ENCODE measurements at regions not wholly inside any gene's neighbourhood (a gene's known extent, or its start where the extent isn't known, plus 50 kb on each side); places are given as distances from the start of the nearest gene placed in this dataset.

GRCh38 chr5:89443508-89443907, 560.5 kb upstream of the MEF2C start:
- DNase-seq (no peak), ATAC-seq (no peak)
- Mint-ChIP-seq H3K9me3 (no peaks in the 10 kb centered on the region), H3K4me1 (no peaks in the 10 kb centered on the region), H3K27me3 (no peaks in the 10 kb centered on the region), H3K27ac (no peak overlapping the region), H3K4me3 (no peak overlapping the region)

GRCh38 chr5:89441965-89442364, 559.0 kb upstream of the MEF2C start:
- no peak overlapping the region for H3K27ac Mint-ChIP-seq
- H3K4me3 Mint-ChIP-seq, result no peak overlapping the region
- no peaks in the 10 kb centered on the region for H3K27me3 Mint-ChIP-seq
- H3K9me3 Mint-ChIP-seq, result no peaks in the 10 kb centered on the region
- DNase-seq, result no peak
- no peaks in the 10 kb centered on the region for H3K4me1 Mint-ChIP-seq
- ATAC-seq, result no peak

GRCh38 chr5:89440670-89441069, 557.7 kb upstream of the MEF2C start:
- no peak for ATAC-seq

GRCh38 chr5:89437450-89438435, 554.8 kb upstream of the MEF2C start:
- DNase-seq (no peak), ATAC-seq (no peak)
- Mint-ChIP-seq H3K4me3 (no peak overlapping the region), H3K27ac (no peak overlapping the region), H3K4me1 (no peaks in the 10 kb centered on the region), H3K9me3 (no peaks in the 10 kb centered on the region), H3K27me3 (no peaks in the 10 kb centered on the region)

More at GRCh38 chr5:89440670-89441069, 557.7 kb upstream of the MEF2C start:
- Mint-ChIP-seq H3K4me1 (no peaks in the 10 kb centered on the region), H3K27me3 (no peaks in the 10 kb centered on the region), H3K4me3 (no peak overlapping the region), H3K27ac (no peak overlapping the region), H3K9me3 (no peaks in the 10 kb centered on the region)
- DNase-seq, result no peak

GRCh38 chr5:89436464-89436863, 553.5 kb upstream of the MEF2C start:
- H3K4me3 Mint-ChIP-seq, result no peak overlapping the region
- ATAC-seq, result no peak
- no peak overlapping the region for H3K27ac Mint-ChIP-seq
- no peak for DNase-seq
- H3K9me3 Mint-ChIP-seq, result no peaks in the 10 kb centered on the region
- H3K4me1 Mint-ChIP-seq, result no peaks in the 10 kb centered on the region
- no peaks in the 10 kb centered on the region for H3K27me3 Mint-ChIP-seq

- no peaks in the 10 kb centered on the region for H3K4me1 Mint-ChIP-seq
- no peak overlapping the region for H3K27ac Mint-ChIP-seq
Observed at GRCh38 chr5:89435347-89435746, 552.4 kb upstream of the MEF2C start.

GRCh38 chr5:89428624-89429023, 545.6 kb upstream of the MEF2C start:
- ATAC-seq (no peak), DNase-seq (no peak)
- Mint-ChIP-seq H3K4me3 (no peak overlapping the region), H3K9me3 (peaks cover 0 to 2% of the 10 kb centered on the region in 2 donors), H3K27me3 (no peaks in the 10 kb centered on the region), H3K4me1 (no peaks in the 10 kb centered on the region), H3K27ac (no peak overlapping the region)

More at GRCh38 chr5:89435347-89435746, 552.4 kb upstream of the MEF2C start:
- Mint-ChIP-seq H3K4me3 (no peak overlapping the region), H3K9me3 (no peaks in the 10 kb centered on the region), H3K27me3 (no peaks in the 10 kb centered on the region)
- DNase-seq (no peak), ATAC-seq (no peak)

- H3K27me3 Mint-ChIP-seq, result no peaks in the 10 kb centered on the region
- H3K27ac Mint-ChIP-seq, result no peak overlapping the region
- peaks cover 4 to 6% of the 10 kb centered on the region in 2 donors for H3K9me3 Mint-ChIP-seq
- no peaks in the 10 kb centered on the region for H3K4me1 Mint-ChIP-seq
- no peak overlapping the region for H3K4me3 Mint-ChIP-seq
- ATAC-seq, result no peak
- DNase-seq, result no peak
Observed at GRCh38 chr5:89425062-89425461, 542.1 kb upstream of the MEF2C start.

- no peak for DNase-seq
- no peak overlapping the region for H3K27ac Mint-ChIP-seq
- peaks cover 6 to 23% of the 10 kb centered on the region in 2 donors for H3K9me3 Mint-ChIP-seq
- H3K4me3 Mint-ChIP-seq, result no peak overlapping the region
- no peak for ATAC-seq
- H3K4me1 Mint-ChIP-seq, result no peaks in the 10 kb centered on the region
- H3K27me3 Mint-ChIP-seq, result no peaks in the 10 kb centered on the region
Observed at GRCh38 chr5:89421035-89421434, 538.1 kb upstream of the MEF2C start.

- peaks cover 3 to 23% of the 10 kb centered on the region in 2 donors for H3K9me3 Mint-ChIP-seq
- no peaks in the 10 kb centered on the region for H3K27me3 Mint-ChIP-seq
- H3K27ac Mint-ChIP-seq, result no peak overlapping the region
- DNase-seq, result no peak
- no peaks in the 10 kb centered on the region for H3K4me1 Mint-ChIP-seq
- no peak for ATAC-seq
- H3K4me3 Mint-ChIP-seq, result no peak overlapping the region
Observed at GRCh38 chr5:89418407-89419085, 535.6 kb upstream of the MEF2C start.

- Mint-ChIP-seq H3K27ac (no peak overlapping the region), H3K4me3 (no peak overlapping the region), H3K4me1 (no peaks in the 10 kb centered on the region)
Observed at GRCh38 chr5:89417990-89418389, 535.0 kb upstream of the MEF2C start.

GRCh38 chr5:89417515-89417914, 534.5 kb upstream of the MEF2C start:
- Mint-ChIP-seq H3K27me3 (no peaks in the 10 kb centered on the region), H3K4me3 (no peak overlapping the region), H3K4me1 (no peaks in the 10 kb centered on the region), H3K9me3 (peaks cover 0 to 23% of the 10 kb centered on the region in 2 donors), H3K27ac (no peak overlapping the region)
- DNase-seq, result no peak
- ATAC-seq, result no peak

More at GRCh38 chr5:89417990-89418389, 535.0 kb upstream of the MEF2C start:
- ATAC-seq (no peak), DNase-seq (no peak)
- Mint-ChIP-seq H3K9me3 (peaks cover 0 to 23% of the 10 kb centered on the region in 2 donors), H3K27me3 (no peaks in the 10 kb centered on the region)

GRCh38 chr5:89411891-89412290, 528.9 kb upstream of the MEF2C start:
- DNase-seq (no peak), ATAC-seq (no peak)
- Mint-ChIP-seq H3K4me3 (no peak overlapping the region), H3K9me3 (peaks cover 0 to 1% of the 10 kb centered on the region in 2 donors), H3K4me1 (no peaks in the 10 kb centered on the region), H3K27ac (no peak overlapping the region), H3K27me3 (no peaks in the 10 kb centered on the region)

GRCh38 chr5:89407054-89407453, 524.1 kb upstream of the MEF2C start:
- no peaks in the 10 kb centered on the region for H3K9me3 Mint-ChIP-seq
- no peaks in the 10 kb centered on the region for H3K27me3 Mint-ChIP-seq
- H3K4me3 Mint-ChIP-seq, result no peak overlapping the region
- ATAC-seq (no peak), DNase-seq (no peak)
- no peaks in the 10 kb centered on the region for H3K4me1 Mint-ChIP-seq
- H3K27ac Mint-ChIP-seq, result no peak overlapping the region

GRCh38 chr5:89401659-89402058, 518.7 kb upstream of the MEF2C start:
- H3K4me1 Mint-ChIP-seq, result peaks cover 5% of the 10 kb centered on the region
- no peak for ATAC-seq
- no peak overlapping the region for H3K4me3 Mint-ChIP-seq
- H3K27ac Mint-ChIP-seq, result no peak overlapping the region
- no peaks in the 10 kb centered on the region for H3K27me3 Mint-ChIP-seq
- no peaks in the 10 kb centered on the region for H3K9me3 Mint-ChIP-seq
- DNase-seq, result no peak

GRCh38 chr5:89401012-89401411, 518.0 kb upstream of the MEF2C start:
- Mint-ChIP-seq H3K9me3 (no peaks in the 10 kb centered on the region), H3K27ac (no peak overlapping the region), H3K4me3 (no peak overlapping the region), H3K4me1 (peaks cover 8% of the 10 kb centered on the region), H3K27me3 (no peaks in the 10 kb centered on the region)
- DNase-seq (no peak), ATAC-seq (no peak)

Measured in stimulated activated naive CD8-positive, alpha-beta T cell treated with anti-CD3 and anti-CD28 coated beads, Interleukin-15, amount 100 ng/mL, for 72 hours (primary cell).